ENCODE measurements at regions not wholly inside any gene's neighbourhood (a gene's known extent, or its start where the extent isn't known, plus 50 kb on each side); places are given as distances from the start of the nearest gene placed in this dataset.
"Not testable (repeated sequence)": the region's sequence is repeated elsewhere in the genome, so short reads cannot be mapped to it uniquely, and the experiment has no call there.

- DNase-seq (ENCODE audit: low read depth in 2 of 2), result no peak
Observed at GRCh38 chr14:55973911-55974630, 144.1 kb upstream of the PELI2 start.

DNA sequence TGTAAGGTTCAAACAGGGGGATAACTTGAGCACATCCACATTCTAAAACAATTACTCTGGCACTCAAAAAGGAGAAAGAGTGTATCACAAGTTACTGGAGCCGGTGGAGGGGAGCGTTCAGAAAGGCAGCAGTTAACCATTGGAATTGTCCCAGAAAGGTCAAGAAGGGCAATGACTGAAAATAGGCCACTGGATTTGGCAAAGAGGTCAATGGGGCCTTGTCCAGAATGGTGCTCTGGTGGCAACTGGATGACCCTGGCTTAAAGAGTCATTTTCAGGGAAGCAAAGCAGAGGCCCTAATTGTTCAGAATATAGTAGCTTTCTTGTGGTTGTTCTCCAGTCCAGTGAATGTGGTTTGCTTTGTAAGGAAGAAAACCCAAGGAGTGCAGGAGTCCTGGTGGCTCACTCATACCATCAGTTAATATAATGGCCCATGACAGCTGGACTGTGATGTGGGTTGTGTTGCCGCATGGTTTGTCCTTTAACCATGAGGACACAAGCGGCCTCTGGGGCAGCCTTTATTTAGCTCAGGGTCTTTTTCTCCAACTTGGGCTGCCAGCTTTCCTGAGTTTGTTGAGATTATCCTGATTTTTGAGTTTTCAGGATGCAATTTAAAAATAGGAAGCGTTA, 142.8 kb upstream of the PELI2 start:
- DNase-seq (ENCODE audit: low read depth in 2 of 2), result no peak

DNA sequence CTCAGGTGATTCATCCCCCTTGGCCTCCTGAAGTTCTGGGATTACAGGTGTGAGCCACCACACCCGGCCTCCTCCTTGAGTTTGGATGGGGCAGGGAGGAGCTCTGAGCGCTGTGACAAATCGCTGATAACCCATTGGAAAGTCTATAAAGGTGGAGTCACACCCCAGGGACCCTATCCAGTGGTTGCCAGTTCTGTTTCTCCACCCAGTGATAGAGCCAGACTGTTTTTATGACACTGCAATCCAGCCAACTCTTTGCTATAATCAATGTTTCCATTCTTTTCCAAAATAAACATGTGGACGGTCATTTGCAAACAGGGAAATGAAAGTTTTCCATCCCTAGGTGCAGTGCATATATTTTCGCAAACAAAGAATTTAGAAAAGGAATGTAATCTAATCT, 142.0 kb upstream of the PELI2 start:
- peak in 1 of 2 donors; percentile 86 for DNase-seq (ENCODE audit: low read depth in 2 of 2)

GRCh38 chr14:55976655-55977054, 141.6 kb upstream of the PELI2 start:
- peak in 1 of 2 donors; percentile 70 for DNase-seq (ENCODE audit: low read depth in 2 of 2)

DNA sequence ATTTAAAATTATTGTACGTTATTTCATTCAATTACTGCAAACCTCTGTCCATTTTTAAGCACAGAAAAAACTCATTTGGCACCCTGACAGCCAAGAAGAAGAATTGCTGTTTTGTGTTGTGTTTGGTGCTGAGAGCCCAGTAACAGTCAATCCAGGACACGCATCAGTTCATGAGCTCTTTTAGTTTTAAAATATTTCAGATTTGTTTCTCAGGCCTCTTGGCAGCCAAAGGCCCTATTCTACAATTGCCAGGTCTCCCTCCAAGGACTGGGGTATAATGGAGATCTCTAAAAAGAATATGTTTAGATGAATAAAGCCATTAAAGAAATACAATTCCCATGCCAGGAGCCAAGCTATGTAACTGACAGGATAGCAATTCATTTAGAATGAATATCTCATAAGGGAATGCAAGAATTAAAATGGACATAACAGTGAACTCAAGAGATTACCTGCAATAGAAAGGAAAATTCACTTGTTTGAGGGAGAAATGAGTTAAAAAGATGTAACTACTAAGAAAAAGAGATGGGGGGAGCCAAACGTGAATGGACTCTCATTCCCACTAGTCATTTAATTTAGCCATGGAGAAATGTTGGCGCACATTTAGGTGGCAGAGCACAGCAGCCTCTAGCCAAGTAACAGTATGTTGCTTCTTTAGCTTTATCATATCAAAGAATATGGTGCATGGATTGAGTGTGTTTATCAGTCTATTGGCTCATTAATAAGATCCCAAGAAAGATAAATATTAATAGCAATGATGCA, 140.6 kb upstream of the PELI2 start:
- DNase-seq (ENCODE audit: low read depth in 2 of 2), result no peak

GRCh38 chr14:55979096-55979495, 139.1 kb upstream of the PELI2 start:
- DNase-seq (ENCODE audit: low read depth in 2 of 2), result peak in 1 of 2 donors; percentile 41

GRCh38 chr14:55979781-55980180, 138.4 kb upstream of the PELI2 start:
- no peak for DNase-seq (ENCODE audit: low read depth in 2 of 2)

GRCh38 chr14:55980970-55981369, 137.2 kb upstream of the PELI2 start:
- no peak for DNase-seq (ENCODE audit: low read depth in 2 of 2)

GRCh38 chr14:55986069-55986468, 132.1 kb upstream of the PELI2 start:
- DNase-seq (ENCODE audit: low read depth in 2 of 2), result no peak

GRCh38 chr14:56000846-56001245, 117.4 kb upstream of the PELI2 start:
- no peak for DNase-seq (ENCODE audit: low read depth in 2 of 2)

DNA sequence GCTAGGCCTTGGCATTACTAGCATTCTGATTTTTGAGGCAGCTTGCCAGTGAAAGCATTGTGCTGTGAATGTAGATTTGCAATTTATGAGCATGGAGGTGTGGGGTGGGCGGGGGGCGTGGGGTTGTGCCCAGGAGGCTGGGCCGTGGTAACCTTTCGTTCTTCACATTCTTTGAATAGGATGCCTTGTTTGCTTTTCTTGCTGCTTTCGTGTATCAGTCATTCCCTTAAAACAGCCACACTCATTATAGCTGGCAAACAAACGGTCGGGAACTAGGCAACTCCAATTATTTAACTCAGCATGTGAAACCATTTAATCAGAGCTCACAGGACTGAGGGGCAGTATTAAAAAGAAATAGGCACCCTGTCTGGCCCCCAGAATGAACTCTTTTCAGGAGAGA, 115.9 kb upstream of the PELI2 start:
- no peak for DNase-seq (ENCODE audit: low read depth in 2 of 2)

DNA sequence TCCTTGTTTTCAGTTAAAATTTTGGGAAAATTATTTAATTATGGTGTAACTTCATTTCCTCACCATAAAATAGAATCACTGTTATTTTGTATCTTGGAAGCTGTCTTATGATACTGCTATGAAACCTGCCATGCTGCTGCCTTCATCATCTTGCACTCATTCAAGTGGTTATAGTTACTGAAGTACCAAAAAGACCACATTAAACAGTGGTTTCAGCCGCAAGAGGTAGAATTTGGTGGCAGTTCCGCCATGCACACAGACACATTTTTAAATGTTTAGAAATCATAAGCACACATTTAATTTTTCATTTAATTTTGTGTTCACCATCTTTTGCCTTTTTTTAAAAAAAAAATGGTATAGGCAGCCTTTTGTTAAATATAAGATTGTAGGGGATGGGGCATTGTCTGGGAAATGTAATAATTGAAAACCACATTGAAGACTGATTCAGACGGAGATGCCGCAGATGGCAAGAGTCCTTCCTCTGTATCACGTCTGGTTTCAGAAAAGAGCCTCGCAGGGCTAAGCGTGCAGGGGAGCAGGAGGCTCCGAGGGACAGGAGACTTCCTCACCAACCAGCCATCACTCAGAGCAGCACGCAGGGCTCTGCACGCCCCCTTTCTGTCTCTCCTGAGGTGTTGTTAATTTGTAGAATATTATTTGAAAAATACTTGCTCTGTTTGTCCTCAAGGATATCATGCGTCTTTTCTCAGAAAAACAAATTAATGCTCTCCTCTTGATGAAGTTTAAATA, 115.2 kb upstream of the PELI2 start:
- DNase-seq (ENCODE audit: low read depth in 2 of 2), result no peak

GRCh38 chr14:56004323-56004722, 113.9 kb upstream of the PELI2 start:
- no peak for DNase-seq (ENCODE audit: low read depth in 2 of 2)

- DNase-seq (ENCODE audit: low read depth in 2 of 2), result no peak
Observed at GRCh38 chr14:56004786-56005185, 113.4 kb upstream of the PELI2 start.

DNA sequence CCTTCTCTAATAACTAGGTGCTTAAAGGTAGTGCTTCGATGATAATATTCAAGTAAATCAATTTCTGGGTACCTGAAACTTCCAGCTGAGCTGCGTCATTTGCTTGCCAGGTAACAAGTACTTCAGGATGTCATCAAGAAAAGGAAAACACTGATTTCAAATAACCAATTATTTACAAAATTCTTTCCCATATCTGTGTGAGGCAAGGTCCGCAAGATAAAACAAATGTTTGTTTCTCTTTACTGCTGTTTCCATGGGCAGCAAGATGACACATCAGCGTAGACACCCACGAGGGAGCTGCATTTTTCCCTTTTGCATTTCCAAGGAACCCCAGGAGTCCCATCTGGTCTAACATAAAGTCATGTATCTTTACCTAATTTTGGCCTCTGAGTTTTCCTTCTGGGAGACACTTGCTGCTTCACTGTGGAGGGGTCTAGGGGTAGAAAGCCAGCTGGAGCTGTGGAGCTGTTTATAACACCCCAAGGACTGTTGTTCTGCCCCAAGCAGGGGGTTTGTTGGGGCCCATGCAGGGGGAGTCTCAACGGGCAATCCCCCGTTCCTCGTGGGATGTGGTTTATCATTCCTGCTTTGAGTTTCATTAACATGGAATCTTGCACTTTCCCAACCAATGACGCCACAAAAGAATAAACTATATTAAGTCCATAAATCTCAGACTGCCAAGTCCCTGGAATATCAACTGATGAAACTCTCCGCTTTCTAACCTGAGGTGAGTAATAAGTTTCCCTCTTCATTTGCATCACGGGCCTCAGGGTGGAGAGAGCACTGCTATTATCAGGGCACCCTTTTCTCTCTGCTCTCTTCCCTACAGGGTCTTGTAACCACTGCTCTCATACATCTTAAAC, 112.8 kb upstream of the PELI2 start:
- DNase-seq (ENCODE audit: low read depth in 2 of 2), result no peak

- DNase-seq (ENCODE audit: low read depth in 2 of 2), result not testable (repeated sequence)
Observed at GRCh38 chr14:56007491-56007890, 110.7 kb upstream of the PELI2 start.

GRCh38 chr14:56008150-56008549, 110.1 kb upstream of the PELI2 start:
- no peak for DNase-seq (ENCODE audit: low read depth in 2 of 2)

- DNase-seq (ENCODE audit: low read depth in 2 of 2), result not testable (repeated sequence)
Observed at GRCh38 chr14:56008661-56009060, 109.5 kb upstream of the PELI2 start.

GRCh38 chr14:56023661-56024081, 94.5 kb upstream of the PELI2 start:
- no peak for DNase-seq (ENCODE audit: low read depth in 2 of 2)

- DNase-seq (ENCODE audit: low read depth in 2 of 2), result no peak
Observed at GRCh38 chr14:56025191-56025590, 93.0 kb upstream of the PELI2 start.

DNA sequence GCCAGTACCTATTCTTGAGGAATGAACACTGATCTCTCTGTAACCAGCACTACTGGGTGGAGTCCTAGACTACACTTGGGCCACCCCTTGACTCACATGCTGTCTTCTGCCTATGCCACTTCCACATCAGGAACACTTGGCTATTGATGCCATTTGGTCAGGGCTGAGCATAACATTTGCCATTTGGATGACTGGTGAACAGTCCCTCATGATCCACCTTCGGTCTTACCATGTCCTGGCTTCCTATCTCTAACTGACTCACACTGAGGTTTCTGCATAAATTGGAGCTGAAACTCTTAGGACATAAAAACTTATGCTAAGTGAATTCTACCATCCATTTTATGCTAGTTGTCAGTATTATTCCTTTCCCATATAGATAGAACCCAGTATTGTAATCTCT, 91.7 kb upstream of the PELI2 start:
- DNase-seq (ENCODE audit: low read depth in 2 of 2), result no peak

Measured in lung microvascular endothelial cell (primary cell).